SU-DHL-6 (cell line): ENCODE measurements at regions not wholly inside any gene's neighbourhood (a gene's known extent, or its start where the extent isn't known, plus 50 kb on each side); places are given as distances from the start of the nearest gene placed in this dataset.

Experiments used
- H2AFZ ChIP-seq: fragments of 200-600 bp; sonication (generic); 2 replicates; pipeline ENCODE4 v1.6.1; 2014; ENCODE audit warnings: low read depth, mild to moderate bottlenecking, moderate library complexity, mixed read lengths, antibody characterized with exemption, low read length; ENCODE audit not compliant: severe bottlenecking
- H3F3A ChIP-seq: fragments of 200-600 bp; shearing (Covaris generic); 2 replicates; pipeline ENCODE4 v1.6.0; 2016; ENCODE audit warnings: antibody characterized with exemption, mild to moderate bottlenecking; ENCODE audit not compliant: insufficient read depth
- H3K27ac ChIP-seq: fragments of 200-600 bp; sonication (generic); 2 replicates; pipeline ENCODE4 v1.5.1; 2016; ENCODE audit warnings: low read depth, mild to moderate bottlenecking, low read length, moderate library complexity, mixed read lengths
- H3K27me3 ChIP-seq: fragments of 200-600 bp; sonication (generic), shearing (Covaris generic); 2 replicates; pipeline ENCODE4 v1.6.0; 2014; ENCODE audit warnings: mild to moderate bottlenecking, low read length
- H3K36me3 ChIP-seq: fragments of 200-600 bp; sonication (generic); 2 replicates; pipeline ENCODE4 v1.6.1; 2014; ENCODE audit warnings: mild to moderate bottlenecking, low read length, mixed read lengths
- H3K4me2 ChIP-seq: fragments of 300-600, 200-600 bp; shearing (Covaris generic), sonication (generic); 2 replicates; pipeline ENCODE4 v1.6.0; 2014; ENCODE audit warnings: low read length, low read depth, mild to moderate bottlenecking; ENCODE audit not compliant: poor library complexity, severe bottlenecking
- H3K4me3 ChIP-seq: fragments of 200-600 bp; sonication (generic); 2 replicates; pipeline ENCODE4 v1.5.1; 2014; ENCODE audit warnings: antibody characterized with exemption, low read length, mild to moderate bottlenecking, mixed read lengths; ENCODE audit not compliant: insufficient read depth, poor library complexity, severe bottlenecking
- H3K79me2 ChIP-seq: fragments of 200-600 bp; sonication (generic); 2 replicates; pipeline ENCODE4 v1.6.1; 2014; ENCODE audit warnings: mild to moderate bottlenecking, low read length, moderate library complexity; ENCODE audit not compliant: insufficient read depth
- H3K9ac ChIP-seq: fragments of 200-600 bp; sonication (generic); 2 replicates; pipeline ENCODE4 v1.7.0; 2014; ENCODE audit warnings: mild to moderate bottlenecking, low read length
- H3K9me2 ChIP-seq: fragments of 200-600 bp; sonication (generic); replicated peaks from 2 replicates; pipeline ENCODE4 v1.6.1; 2014; ENCODE audit warnings: low read length; ENCODE audit not compliant: insufficient read depth
- H3K9me3 ChIP-seq: fragments of 200-600 bp; sonication (generic); 2 replicates; pipeline ENCODE4 v1.6.1; 2014; ENCODE audit warnings: low read length, mixed read lengths; ENCODE audit not compliant: insufficient read depth
- H4K20me1 ChIP-seq: fragments of 200-600 bp; sonication (generic); 2 replicates; pipeline ENCODE4 v1.6.1; 2014; ENCODE audit warnings: low read depth, mild to moderate bottlenecking, antibody characterized with exemption, low read length, moderate library complexity, mixed read lengths
- EZH2phosphoT487 ChIP-seq: fragments of 200-600 bp; sonication (generic), shearing (Covaris generic); conservative IDR thresholded peaks from 2 replicates; pipeline ENCODE4 v1.6.1; 2018; ENCODE audit warnings: mild to moderate bottlenecking, antibody characterized with exemption, low read length, moderate library complexity, mixed read lengths
- TF ChIP-seq, protein P1 (sequence below): fragments of 200-600 bp; sonication (generic); IDR thresholded peaks from one replicate; pipeline ENCODE4 v1.5.1; 2017; ENCODE audit warnings: antibody characterized with exemption, mild to moderate bottlenecking, low read length, moderate library complexity; ENCODE audit not compliant: insufficient read depth, poor library complexity, severe bottlenecking

DNA sequence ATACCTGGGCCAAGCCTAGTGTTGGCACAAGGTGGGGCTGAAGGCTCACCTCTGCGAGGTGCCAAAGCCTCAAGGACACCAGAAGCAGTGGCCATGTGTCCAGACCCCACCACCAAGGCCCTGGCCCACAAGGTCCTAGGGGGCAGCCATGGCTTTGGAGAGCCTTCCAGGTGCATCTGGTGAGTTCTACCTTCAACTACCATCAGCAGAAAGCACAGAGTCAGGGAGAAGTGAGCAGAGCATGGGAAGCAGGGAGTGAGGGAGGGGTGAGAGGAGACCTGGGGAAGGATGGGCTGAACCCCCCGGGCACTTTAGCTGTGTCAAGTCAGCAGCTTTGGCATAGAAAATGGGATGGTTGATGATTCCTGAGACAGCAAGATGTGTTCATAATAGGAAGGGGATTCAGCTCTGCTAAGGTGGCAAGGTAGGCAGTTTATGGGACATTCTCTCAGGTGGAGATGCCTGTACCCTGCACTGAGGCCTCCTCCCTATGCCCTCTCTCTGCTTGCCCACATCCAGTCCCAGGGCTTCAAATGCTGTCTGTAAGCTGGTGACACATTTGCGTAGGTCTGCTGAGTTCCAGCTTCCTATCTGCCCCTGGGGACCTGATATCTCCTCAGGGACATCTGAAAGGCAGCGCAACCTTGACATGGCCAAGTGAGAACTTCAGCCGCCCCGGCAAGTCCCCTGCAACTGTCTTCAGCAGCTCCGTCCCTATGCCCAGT, 83.4 kb upstream of the RGPD5 start:
- Histone ChIP-seq H3K4me3 (no peak overlapping the region), H3K36me3 (no peaks in the 10 kb centered on the region), H3K27ac (no peak overlapping the region), H3F3A (no peaks in the 10 kb centered on the region), H3K9ac (no peak overlapping the region), H3K27me3 (no peaks in the 10 kb centered on the region), H2AFZ (no peak overlapping the region), H4K20me1 (no peaks in the 10 kb centered on the region), H3K79me2 (no peaks in the 10 kb centered on the region), H3K9me2 (no peaks in the 10 kb centered on the region), H3K9me3 (no peaks in the 10 kb centered on the region), H3K4me2 (no peak overlapping the region)
- TF ChIP-seq EZH2phosphoT487, result no peak
- TF ChIP-seq, protein P1, sequence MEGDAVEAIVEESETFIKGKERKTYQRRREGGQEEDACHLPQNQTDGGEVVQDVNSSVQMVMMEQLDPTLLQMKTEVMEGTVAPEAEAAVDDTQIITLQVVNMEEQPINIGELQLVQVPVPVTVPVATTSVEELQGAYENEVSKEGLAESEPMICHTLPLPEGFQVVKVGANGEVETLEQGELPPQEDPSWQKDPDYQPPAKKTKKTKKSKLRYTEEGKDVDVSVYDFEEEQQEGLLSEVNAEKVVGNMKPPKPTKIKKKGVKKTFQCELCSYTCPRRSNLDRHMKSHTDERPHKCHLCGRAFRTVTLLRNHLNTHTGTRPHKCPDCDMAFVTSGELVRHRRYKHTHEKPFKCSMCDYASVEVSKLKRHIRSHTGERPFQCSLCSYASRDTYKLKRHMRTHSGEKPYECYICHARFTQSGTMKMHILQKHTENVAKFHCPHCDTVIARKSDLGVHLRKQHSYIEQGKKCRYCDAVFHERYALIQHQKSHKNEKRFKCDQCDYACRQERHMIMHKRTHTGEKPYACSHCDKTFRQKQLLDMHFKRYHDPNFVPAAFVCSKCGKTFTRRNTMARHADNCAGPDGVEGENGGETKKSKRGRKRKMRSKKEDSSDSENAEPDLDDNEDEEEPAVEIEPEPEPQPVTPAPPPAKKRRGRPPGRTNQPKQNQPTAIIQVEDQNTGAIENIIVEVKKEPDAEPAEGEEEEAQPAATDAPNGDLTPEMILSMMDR, result no peak

DNA sequence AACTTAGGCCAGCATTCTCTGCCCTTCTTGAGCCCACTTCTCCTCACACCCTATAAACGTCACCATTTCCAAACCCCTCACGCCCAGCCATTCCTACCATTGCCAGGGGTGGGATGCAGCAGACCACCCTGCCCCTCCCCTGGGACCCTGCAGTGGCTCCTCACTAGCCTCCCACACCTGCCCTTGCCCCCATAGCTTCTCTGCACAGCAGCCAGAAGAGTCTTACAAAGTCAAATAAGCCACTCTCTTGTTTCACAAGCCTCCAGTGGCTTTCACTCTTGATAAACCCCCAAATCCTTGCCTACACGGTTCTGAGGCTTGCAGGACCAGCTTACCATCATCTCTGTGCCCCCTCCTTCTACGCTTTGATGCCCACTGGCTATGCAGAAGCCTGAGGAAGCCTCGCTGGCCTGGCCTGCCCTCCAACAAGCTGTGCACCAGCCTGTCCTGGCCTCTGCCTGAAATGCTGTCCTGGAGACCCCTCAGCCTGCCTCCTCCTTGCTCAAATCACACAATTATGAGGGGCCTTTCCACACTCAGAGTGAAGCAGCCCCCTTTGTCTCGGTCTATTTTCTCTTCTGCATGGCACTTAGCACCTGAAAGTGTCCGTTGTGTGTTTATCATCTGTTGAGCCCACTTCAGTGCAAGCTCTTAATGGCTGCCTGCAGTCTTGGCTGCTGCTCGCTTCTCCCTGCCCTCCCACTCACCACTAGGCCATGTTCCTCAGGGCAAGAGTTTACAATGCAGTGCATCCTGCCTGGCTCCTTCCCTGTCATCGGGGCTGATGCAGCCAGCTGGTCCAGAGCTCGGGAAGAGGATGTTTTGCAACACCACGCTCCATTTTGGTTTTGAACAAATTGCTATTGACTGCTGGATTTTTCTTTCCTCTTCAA, 82.6 kb upstream of the RGPD5 start:
- no peaks in the 10 kb centered on the region for H3F3A ChIP-seq
- TF ChIP-seq, protein P1, result no peak
- TF ChIP-seq EZH2phosphoT487, result no peak
- no peak overlapping the region for H3K4me3 ChIP-seq
- H3K27ac ChIP-seq, result no peak overlapping the region
- no peaks in the 10 kb centered on the region for H3K27me3 ChIP-seq
- H3K79me2 ChIP-seq, result no peaks in the 10 kb centered on the region
- no peak overlapping the region for H3K4me2 ChIP-seq
- no peak overlapping the region for H2AFZ ChIP-seq
- no peaks in the 10 kb centered on the region for H3K36me3 ChIP-seq
- H4K20me1 ChIP-seq, result no peaks in the 10 kb centered on the region
- H3K9me2 ChIP-seq, result no peaks in the 10 kb centered on the region
- no peaks in the 10 kb centered on the region for H3K9me3 ChIP-seq
- H3K9ac ChIP-seq, result no peak overlapping the region

DNA sequence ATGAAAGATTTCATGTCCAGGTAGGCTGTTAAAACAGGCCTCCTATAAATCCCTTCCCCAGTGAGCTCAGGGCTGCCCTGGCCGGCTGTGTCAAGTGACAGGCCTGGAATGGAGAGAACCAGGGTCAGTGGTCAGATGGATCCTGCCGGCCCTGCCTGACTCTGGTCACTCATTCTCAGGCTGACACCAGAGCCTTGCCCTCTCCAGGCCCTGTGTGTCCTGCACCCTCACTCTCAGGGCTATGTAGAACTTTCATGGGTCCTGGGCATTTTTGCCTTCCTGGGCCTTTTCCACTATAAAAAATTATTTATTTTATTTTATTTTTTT, 82.0 kb upstream of the RGPD5 start:
- H3F3A ChIP-seq, result no peaks in the 10 kb centered on the region
- H3K9me2 ChIP-seq, result no peaks in the 10 kb centered on the region
- H3K27ac ChIP-seq, result no peak overlapping the region
- no peaks in the 10 kb centered on the region for H3K9me3 ChIP-seq
- no peaks in the 10 kb centered on the region for H3K27me3 ChIP-seq
- no peaks in the 10 kb centered on the region for H3K79me2 ChIP-seq
- no peak overlapping the region for H3K4me2 ChIP-seq
- H4K20me1 ChIP-seq, result no peaks in the 10 kb centered on the region
- no peaks in the 10 kb centered on the region for H3K36me3 ChIP-seq
- no peak overlapping the region for H3K9ac ChIP-seq
- no peak for TF ChIP-seq EZH2phosphoT487
- TF ChIP-seq, protein P1, result no peak
- H2AFZ ChIP-seq, result no peak overlapping the region
- H3K4me3 ChIP-seq, result no peak overlapping the region
